ENCODE measurements at regions not wholly inside any gene's neighbourhood (a gene's known extent, or its start where the extent isn't known, plus 50 kb on each side); places are given as distances from the start of the nearest gene placed in this dataset.
"Not testable (repeated sequence)": the region's sequence is repeated elsewhere in the genome, so short reads cannot be mapped to it uniquely, and the experiment has no call there.

DNA sequence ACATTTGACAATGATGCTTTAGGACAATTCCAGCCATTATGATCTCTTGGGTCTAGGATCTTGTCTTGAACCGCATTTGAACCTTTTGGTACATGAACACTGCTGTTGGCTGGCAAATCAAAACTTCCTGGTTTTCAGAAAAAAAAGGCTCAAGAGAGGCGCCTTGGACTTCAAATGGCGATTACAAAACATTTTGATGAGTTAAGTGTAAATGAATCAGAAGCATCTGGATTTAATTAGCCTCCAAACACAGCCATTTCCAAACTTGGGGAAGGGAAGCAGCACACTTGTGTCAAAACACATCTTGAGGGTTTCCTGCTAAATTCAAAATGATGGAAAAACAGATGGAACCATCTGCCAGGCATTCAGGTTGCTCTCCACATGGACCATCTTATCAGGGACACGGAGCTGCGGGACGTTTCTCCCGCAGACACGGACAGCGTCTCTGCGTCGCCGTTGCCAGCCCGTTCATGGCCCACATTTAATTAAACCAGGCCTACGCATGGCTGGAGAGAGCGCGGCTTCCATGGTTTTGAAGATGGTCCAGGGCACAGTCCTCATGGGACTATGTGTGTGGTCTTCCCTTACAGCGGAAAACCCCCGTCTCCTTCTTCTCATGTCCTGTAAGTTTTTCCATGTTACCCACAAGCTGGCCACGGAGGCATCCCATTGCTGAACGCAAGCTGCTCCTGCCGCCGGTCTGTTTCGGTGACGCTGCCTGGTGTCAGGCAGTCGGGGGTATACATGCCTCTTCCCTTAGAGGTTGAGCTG is 55.8 kb upstream of the PTCH1 start:
- no peak for DNase-seq

DNA sequence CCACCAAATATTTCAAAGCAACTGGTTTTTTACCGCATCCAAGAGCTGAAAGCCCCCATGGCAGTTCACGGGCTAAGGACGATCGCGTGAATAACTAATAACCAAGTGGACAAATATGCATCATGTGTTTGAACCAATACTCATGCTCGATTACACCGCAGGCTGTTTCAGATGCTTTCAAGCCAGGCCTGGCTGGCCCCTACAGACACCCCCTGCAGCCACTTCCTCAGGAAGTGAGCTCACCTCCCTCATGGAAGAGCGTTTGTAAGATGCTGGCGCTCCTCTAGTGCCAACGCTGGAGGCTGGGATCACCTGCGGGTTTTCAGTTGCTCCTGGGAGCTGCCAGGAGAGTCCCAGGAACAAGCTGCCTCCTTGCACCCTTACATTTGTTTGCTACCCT is 53.9 kb upstream of the PTCH1 start:
- DNase-seq, result no peak

DNA sequence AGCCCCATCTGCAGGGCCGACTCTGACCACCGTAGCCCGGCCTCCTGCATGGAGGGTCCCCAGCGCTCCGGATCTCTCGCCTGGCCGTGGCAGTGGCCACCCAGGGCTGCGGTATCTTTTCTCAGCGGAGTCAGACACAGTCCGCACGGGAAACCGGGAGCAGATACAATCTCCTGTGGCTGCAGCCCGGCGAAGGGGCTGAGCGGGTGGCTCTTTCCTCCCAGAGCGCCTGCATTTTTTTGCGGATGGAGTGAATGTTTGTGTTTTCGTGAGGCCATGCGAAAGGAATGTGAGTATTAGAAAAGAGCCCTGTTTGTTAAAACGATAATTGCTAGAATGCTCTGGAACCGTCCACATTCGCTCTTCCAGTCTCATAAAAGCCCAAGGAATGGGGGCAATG is 53.4 kb upstream of the PTCH1 start:
- no peak for DNase-seq

DNA sequence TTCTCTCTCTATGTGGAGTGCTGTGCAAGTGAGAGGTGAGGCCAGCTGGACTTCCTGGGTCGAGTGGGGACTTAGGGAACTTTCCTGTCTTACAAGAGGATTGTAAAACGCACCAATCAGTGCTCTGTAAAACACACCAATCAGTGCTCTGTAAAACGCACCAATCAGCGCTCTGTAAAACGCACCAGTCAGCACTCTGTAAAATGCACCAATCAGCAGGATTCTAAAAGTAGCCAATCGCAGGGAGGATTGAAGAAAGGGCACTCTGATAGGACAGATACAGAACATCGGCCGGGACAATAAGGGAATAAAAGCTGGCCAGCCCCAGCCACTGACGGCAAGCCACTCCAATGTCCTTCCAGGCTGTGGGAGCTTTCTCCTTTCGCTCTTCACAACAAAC is 52.0 kb upstream of the PTCH1 start:
- DNase-seq, result not testable (repeated sequence)
